Kidney (tissue), 13 donors: ENCODE measurements at regions not wholly inside any gene's neighbourhood (a gene's known extent, or its start where the extent isn't known, plus 50 kb on each side); places are given as distances from the start of the nearest gene placed in this dataset.

ENCODE experiments used
- DNase-seq, 5 donors: peaks; one replicate each; pipeline ENCODE4 v3.0.0-alpha.2; 2013 to 2020
- FAIRE-seq: peaks from 2 replicates; lab custom pipeline; 2012; peaks lifted over from hg19 to GRCh38; lab: Jason Lieb, UNC
- H3K27ac ChIP-seq, 2 donors: one replicate each; pipeline ENCODE4 v1.7.0; 2013; ENCODE audit warnings: low read depth in 2 of 2, low read length in 2 of 2, inconsistent platforms in 1 of 2
- H3K27me3 ChIP-seq: one replicate; pipeline ENCODE4 v1.7.1; 2013; ENCODE audit warnings: low read length, inconsistent platforms; ENCODE audit not compliant: control insufficient read depth, insufficient read depth
- H3K36me3 ChIP-seq, 3 donors: one replicate each; pipeline versions ENCODE4 v1.7.0 to v1.7.1; 2013; ENCODE audit warnings: low read length in 3 of 3, control low read depth in 1 of 3, inconsistent platforms in 1 of 3; ENCODE audit not compliant: insufficient read depth in 3 of 3, control insufficient read depth in 2 of 3
- H3K4me1 ChIP-seq, 3 donors: one replicate each; pipeline versions ENCODE4 v1.7.0 to v1.7.1; 2013; ENCODE audit warnings: low read length in 3 of 3, inconsistent platforms in 1 of 3, low read depth in 1 of 3; ENCODE audit not compliant: control insufficient read depth in 2 of 3, insufficient read depth in 2 of 3
- H3K4me3 ChIP-seq, 3 donors: one replicate each; pipeline versions ENCODE4 v1.7.0 to v1.8.1; 2013; ENCODE audit warnings: low read length in 3 of 3, control low read depth in 1 of 3, inconsistent platforms in 1 of 3
- H3K9ac ChIP-seq, 3 donors: one replicate each; pipeline versions ENCODE4 v1.7.0 to v1.7.1; 2013; ENCODE audit warnings: low read length in 3 of 3, control low read depth in 1 of 3, inconsistent platforms in 1 of 3
- H3K9me3 ChIP-seq, 3 donors: one replicate each; pipeline versions ENCODE4 v1.7.0 to v1.7.1; 2013; ENCODE audit warnings: low read length in 3 of 3, control low read depth in 1 of 3, inconsistent platforms in 1 of 3; ENCODE audit not compliant: control insufficient read depth in 2 of 3, insufficient read depth in 1 of 3
- intact Hi-C: fragments of 100-400 bp; cut with DNase I; formaldehyde crosslinking; loops from one replicate; pipeline ENCODE4 v1.11.1; 2022
- TF ChIP-seq, protein P1 (sequence below): IDR thresholded peaks from 3 replicates; pipeline ENCODE4 v1.5.1; 2012; ENCODE audit warnings: mild to moderate bottlenecking, moderate library complexity, borderline replicate concordance; ENCODE audit not compliant: insufficient read depth; ENCODE audit errors: extremely low read depth
- donor health status: control.
- donor health status: control.
- donor health status: control.
- donor health status: control.
- donor health status: control.
- donor health status: DM: yes; HTN: yes; CAD: no.
- donor health status: Normal renal cell carcinoma (clear cell type).

- no peaks in the 10 kb centered on the region for H3K4me1 ChIP-seq
- H3K9me3 ChIP-seq: peaks cover 0 to 15% (median 0%) of the 10 kb centered on the region in 3 donors
- no peaks in the 10 kb centered on the region for H3K36me3 ChIP-seq
- intact Hi-C loops: no loop called here
- H3K9ac ChIP-seq: no peak overlapping the region
- H3K4me3 ChIP-seq: no peak overlapping the region
- no peaks in the 10 kb centered on the region for H3K27me3 ChIP-seq
- no peak for DNase-seq
- TF ChIP-seq, protein P1, sequence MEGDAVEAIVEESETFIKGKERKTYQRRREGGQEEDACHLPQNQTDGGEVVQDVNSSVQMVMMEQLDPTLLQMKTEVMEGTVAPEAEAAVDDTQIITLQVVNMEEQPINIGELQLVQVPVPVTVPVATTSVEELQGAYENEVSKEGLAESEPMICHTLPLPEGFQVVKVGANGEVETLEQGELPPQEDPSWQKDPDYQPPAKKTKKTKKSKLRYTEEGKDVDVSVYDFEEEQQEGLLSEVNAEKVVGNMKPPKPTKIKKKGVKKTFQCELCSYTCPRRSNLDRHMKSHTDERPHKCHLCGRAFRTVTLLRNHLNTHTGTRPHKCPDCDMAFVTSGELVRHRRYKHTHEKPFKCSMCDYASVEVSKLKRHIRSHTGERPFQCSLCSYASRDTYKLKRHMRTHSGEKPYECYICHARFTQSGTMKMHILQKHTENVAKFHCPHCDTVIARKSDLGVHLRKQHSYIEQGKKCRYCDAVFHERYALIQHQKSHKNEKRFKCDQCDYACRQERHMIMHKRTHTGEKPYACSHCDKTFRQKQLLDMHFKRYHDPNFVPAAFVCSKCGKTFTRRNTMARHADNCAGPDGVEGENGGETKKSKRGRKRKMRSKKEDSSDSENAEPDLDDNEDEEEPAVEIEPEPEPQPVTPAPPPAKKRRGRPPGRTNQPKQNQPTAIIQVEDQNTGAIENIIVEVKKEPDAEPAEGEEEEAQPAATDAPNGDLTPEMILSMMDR: no peak
- no peak overlapping the region for H3K27ac ChIP-seq
- no peak for FAIRE-seq
Measured at GRCh38 chr18:51593931-51594330, 396.4 kb upstream of the MEX3C start.

DNA sequence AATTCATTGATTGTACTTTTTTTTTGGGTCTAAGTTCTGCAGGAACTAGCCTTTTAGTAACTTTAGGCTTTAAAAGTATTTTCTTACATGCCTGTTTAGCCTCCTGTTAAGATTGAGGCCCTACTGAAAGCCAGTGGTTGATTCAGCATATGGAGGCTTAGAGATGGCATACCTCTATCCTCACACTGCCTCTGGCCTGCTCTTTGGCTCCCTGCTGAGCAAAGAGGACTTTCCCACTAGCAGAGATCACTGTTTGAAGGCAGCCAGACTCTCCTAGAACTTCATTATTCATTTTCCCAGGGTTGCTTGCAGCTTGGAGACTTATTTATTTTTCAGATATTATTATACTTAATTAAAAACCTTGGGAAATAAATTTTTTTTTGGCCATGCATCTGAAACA lies 405.6 kb upstream of the MEX3C start:
- Histone ChIP-seq H3K4me3 (no peak overlapping the region), H3K9ac (no peak overlapping the region), H3K36me3 (no peaks in the 10 kb centered on the region), H3K27me3 (no peaks in the 10 kb centered on the region), H3K9me3 (peaks cover 0 to 2% (median 0%) of the 10 kb centered on the region in 3 donors), H3K4me1 (no peaks in the 10 kb centered on the region), H3K27ac (no peak overlapping the region)
- FAIRE-seq: no peak
- intact Hi-C loops: no loop called here
- TF ChIP-seq, protein P1: no peak
- no peak for DNase-seq

DNA sequence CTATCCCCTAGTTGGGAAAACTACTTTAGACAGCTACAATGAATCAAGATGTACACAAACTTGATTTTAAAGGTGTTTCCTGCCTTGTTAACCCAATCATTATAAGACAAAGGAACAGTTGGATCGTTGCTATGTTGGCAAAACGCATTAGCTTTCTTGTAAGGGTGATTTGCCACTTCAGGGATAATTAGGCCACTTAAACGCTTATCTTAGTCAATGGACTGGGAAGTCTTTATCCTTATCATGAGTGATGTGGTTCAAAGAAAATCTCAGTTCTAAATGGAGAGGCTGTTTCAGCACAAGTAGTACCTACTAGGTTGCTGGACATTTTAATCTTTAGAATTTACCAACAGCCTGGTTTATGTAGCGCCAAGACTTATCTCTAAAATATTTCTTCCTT lies 406.1 kb upstream of the MEX3C start:
- FAIRE-seq (no peak), DNase-seq (no peak)
- Histone ChIP-seq H3K9me3 (no peaks in the 10 kb centered on the region), H3K27ac (no peak overlapping the region), H3K9ac (no peak overlapping the region), H3K36me3 (no peaks in the 10 kb centered on the region), H3K4me1 (no peaks in the 10 kb centered on the region), H3K27me3 (no peaks in the 10 kb centered on the region), H3K4me3 (no peak overlapping the region)
- TF ChIP-seq, protein P1: no peak
- intact Hi-C loops: no loop called here

- FAIRE-seq: no peak
Measured at GRCh38 chr18:51610481-51610880, 413.0 kb upstream of the MEX3C start.

More at GRCh38 chr18:51610481-51610880, 413.0 kb upstream of the MEX3C start:
- Histone ChIP-seq H3K9me3 (no peaks in the 10 kb centered on the region), H3K36me3 (no peaks in the 10 kb centered on the region), H3K9ac (no peak overlapping the region), H3K27me3 (no peaks in the 10 kb centered on the region), H3K4me3 (no peak overlapping the region), H3K4me1 (no peaks in the 10 kb centered on the region), H3K27ac (no peak overlapping the region)
- DNase-seq: no peak
- intact Hi-C loops: loop anchor here (10.0 kb wide), 1 partner anchor 496 kb away; no protein-coding TSS in a partner anchor
- TF ChIP-seq, protein P1: no peak
